Parathyroid adenoma (tissue), 2 donors: ENCODE measurements at regions not wholly inside any gene's neighbourhood (a gene's known extent, or its start where the extent isn't known, plus 50 kb on each side); places are given as distances from the start of the nearest gene placed in this dataset.
"Not testable (repeated sequence)": the region's sequence is repeated elsewhere in the genome, so short reads cannot be mapped to it uniquely, and the experiment has no call there.

ENCODE experiments used
- H2AFZ ChIP-seq: fragments of 300-600 bp; sonication (generic); one replicate; pipeline ENCODE4 v1.7.0; 2017; ENCODE audit warnings: antibody characterized with exemption, mild to moderate bottlenecking
- H3K27ac ChIP-seq: fragments of 300-600 bp; sonication (generic); one replicate; pipeline ENCODE4 v1.7.0; 2017
- H3K27me3 ChIP-seq: fragments of 300-600 bp; sonication (generic); one replicate; pipeline ENCODE4 v1.7.0; 2017; ENCODE audit warnings: low read length; ENCODE audit not compliant: control insufficient read depth, insufficient read depth
- H3K36me3 ChIP-seq: fragments of 300-600 bp; sonication (generic); one replicate; pipeline ENCODE4 v1.7.0; 2017; ENCODE audit warnings: low read length; ENCODE audit not compliant: control insufficient read depth, insufficient read depth
- H3K4me1 ChIP-seq: fragments of 300-600 bp; sonication (generic); one replicate; pipeline ENCODE4 v1.7.0; 2017; ENCODE audit warnings: control low read depth
- H3K4me2 ChIP-seq: fragments of 300-600 bp; sonication (generic); one replicate; pipeline ENCODE4 v1.7.0; 2017; ENCODE audit warnings: low read length
- H3K4me3 ChIP-seq: fragments of 300-600 bp; sonication (generic); one replicate; pipeline ENCODE4 v1.7.0; 2017; ENCODE audit warnings: low read depth, low read length
- H3K79me2 ChIP-seq: fragments of 300-600 bp; sonication (generic); one replicate; pipeline ENCODE4 v1.7.0; 2017; ENCODE audit warnings: control low read depth
- H3K9ac ChIP-seq: fragments of 300-600 bp; sonication (generic); one replicate; pipeline ENCODE4 v1.7.0; 2017; ENCODE audit warnings: mild to moderate bottlenecking
- H3K9me3 ChIP-seq: fragments of 300-600 bp; sonication (generic); one replicate; pipeline ENCODE4 v1.7.0; 2017; ENCODE audit warnings: low read length; ENCODE audit not compliant: control insufficient read depth
- TF ChIP-seq, protein P1 (sequence below): fragments of 300-600 bp; sonication (generic); IDR thresholded peaks from one replicate; pipeline ENCODE4 v1.7.0; 2017; ENCODE audit warnings: antibody characterized with exemption, mild to moderate bottlenecking
- donor health status: primary hyperparathyroidism.

DNA sequence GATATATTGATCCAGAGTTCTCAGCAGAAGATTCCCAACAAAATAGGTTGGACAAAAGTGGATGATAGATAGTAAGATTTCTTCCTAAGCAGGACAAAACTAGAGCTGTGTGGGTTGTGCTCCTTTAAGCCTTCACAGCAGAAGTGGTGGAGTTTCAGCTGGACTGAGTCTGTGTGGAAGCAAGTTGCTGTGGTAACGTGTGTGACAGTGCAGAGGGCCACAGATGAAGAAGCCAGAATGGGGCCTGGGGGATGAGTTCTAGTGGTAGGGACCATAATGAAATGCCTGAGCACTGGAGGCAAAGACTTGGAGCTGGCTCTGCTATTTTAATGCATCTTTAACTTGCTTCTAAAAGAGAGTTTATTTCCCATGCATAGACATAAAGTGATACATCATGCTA, 238.7 kb upstream of the POGK start:
- H3K4me3 ChIP-seq = no peak overlapping the region
- no peaks in the 10 kb centered on the region for H3K27me3 ChIP-seq
- H3K36me3 ChIP-seq = no peaks in the 10 kb centered on the region
- H3K9ac ChIP-seq = no peak overlapping the region
- H3K4me1 ChIP-seq = no peaks in the 10 kb centered on the region
- no peaks in the 10 kb centered on the region for H3K9me3 ChIP-seq
- H2AFZ ChIP-seq = no peak overlapping the region
- no peak overlapping the region for H3K4me2 ChIP-seq
- H3K27ac ChIP-seq = no peak overlapping the region
- TF ChIP-seq, protein P1, sequence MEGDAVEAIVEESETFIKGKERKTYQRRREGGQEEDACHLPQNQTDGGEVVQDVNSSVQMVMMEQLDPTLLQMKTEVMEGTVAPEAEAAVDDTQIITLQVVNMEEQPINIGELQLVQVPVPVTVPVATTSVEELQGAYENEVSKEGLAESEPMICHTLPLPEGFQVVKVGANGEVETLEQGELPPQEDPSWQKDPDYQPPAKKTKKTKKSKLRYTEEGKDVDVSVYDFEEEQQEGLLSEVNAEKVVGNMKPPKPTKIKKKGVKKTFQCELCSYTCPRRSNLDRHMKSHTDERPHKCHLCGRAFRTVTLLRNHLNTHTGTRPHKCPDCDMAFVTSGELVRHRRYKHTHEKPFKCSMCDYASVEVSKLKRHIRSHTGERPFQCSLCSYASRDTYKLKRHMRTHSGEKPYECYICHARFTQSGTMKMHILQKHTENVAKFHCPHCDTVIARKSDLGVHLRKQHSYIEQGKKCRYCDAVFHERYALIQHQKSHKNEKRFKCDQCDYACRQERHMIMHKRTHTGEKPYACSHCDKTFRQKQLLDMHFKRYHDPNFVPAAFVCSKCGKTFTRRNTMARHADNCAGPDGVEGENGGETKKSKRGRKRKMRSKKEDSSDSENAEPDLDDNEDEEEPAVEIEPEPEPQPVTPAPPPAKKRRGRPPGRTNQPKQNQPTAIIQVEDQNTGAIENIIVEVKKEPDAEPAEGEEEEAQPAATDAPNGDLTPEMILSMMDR = no peak
- no peaks in the 10 kb centered on the region for H3K79me2 ChIP-seq

DNA sequence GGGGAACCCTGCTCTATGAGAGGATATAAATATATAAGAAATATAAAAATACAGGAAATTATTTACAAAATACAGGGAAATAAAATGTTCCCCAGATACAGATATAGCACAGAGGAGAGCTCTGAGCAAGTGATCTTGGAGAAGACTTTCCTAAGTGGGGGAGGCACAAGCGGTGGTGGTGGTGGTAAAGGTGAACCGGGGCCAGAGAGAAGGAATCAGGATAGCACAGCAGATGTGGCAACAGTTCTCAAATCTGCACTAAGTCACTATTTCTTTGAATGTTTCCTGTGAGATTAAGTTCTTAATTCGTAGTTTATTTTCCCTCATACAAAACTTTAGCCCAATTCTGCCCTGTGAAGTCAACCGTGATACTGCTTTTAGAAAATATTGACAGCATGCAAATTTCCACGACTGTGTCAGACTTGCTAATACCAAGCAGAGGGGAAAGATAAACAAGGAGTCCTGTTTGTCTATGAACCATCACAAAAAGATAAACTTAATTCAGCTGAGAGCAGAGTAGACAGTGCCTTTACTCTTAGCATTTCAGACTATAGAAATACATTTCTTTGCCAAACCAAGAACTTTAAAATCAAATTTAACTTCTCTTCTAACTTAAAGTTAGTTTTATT, 237.5 kb upstream of the POGK start:
- Histone ChIP-seq H3K9ac (no peak overlapping the region), H3K27ac (no peak overlapping the region), H3K4me2 (no peak overlapping the region), H3K4me3 (no peak overlapping the region), H3K79me2 (no peaks in the 10 kb centered on the region), H3K36me3 (no peaks in the 10 kb centered on the region), H3K27me3 (no peaks in the 10 kb centered on the region), H3K9me3 (no peaks in the 10 kb centered on the region), H3K4me1 (no peaks in the 10 kb centered on the region), H2AFZ (no peak overlapping the region)
- TF ChIP-seq, protein P1 = no peak

DNA sequence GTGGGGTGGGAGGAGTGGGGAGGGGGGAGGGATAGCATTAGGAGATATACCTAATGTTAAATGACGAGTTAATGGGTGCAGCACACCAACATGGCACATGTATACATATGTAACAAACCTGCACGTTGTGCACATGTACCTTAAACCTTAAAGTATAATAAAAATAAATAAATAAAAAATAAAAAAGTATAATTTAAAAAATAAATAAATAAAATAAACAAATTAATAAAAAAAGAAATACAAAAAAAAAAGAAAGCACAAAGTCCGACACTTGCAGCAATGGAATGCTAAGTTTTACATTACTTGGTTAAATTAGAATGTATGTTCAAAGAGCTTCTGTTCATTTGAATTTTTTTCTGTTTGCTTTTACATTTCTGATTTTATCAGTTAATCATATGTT, 236.5 kb upstream of the POGK start:
- H3K4me3 ChIP-seq, H3K4me1 ChIP-seq, H3K36me3 ChIP-seq, H3K79me2 ChIP-seq, H3K27me3 ChIP-seq, H3K9ac ChIP-seq, H2AFZ ChIP-seq, H3K9me3 ChIP-seq, H3K27ac ChIP-seq, H3K4me2 ChIP-seq: not testable (repeated sequence)

DNA sequence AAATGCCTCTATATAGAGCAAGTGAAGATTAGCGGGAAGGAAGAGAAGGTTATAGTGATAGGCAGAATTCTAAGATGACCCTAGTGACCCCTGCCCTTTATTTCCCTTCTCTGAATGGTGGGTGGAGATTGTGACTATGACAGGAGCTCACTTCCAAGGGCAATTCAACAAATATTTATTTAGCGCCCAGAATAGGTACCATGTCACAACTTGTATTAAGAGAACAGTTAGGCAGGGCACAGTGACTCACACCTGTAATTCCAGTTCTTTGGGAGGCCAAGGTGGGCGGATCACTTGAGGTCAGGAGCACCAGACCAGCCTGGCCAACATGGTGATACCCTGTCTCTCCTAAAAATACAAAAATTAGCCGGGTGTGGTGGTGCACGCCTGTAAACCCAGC, 236.0 kb upstream of the POGK start:
- Histone ChIP-seq H3K27me3 (no peaks in the 10 kb centered on the region), H3K4me2 (no peak overlapping the region), H3K27ac (no peak overlapping the region), H3K4me3 (no peak overlapping the region), H3K9me3 (no peaks in the 10 kb centered on the region), H3K4me1 (no peaks in the 10 kb centered on the region), H2AFZ (no peak overlapping the region), H3K79me2 (no peaks in the 10 kb centered on the region), H3K9ac (no peak overlapping the region), H3K36me3 (no peaks in the 10 kb centered on the region)
- TF ChIP-seq, protein P1 = no peak

DNA sequence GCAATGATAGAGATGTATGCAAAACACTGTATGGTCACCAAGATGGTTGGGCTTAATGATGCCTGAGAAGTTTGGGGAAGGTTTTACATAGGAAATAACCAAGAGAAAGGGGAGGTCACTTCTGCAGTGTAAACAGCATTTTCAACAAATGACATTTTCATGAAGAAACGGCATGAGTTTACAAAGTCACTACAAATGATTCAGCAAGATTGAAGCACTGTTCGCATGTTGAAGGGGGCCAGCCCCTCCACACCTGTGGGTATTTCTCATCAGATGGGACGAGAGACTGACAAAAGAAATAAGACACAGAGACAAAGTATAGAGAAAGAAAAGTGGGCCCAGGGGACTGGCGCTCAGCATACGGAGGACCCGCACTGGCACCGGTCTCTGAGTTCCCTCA, 234.1 kb upstream of the POGK start:
- no peaks in the 10 kb centered on the region for H3K27me3 ChIP-seq
- TF ChIP-seq, protein P1 = no peak
- H2AFZ ChIP-seq = no peak overlapping the region
- H3K9ac ChIP-seq = no peak overlapping the region
- no peaks in the 10 kb centered on the region for H3K36me3 ChIP-seq
- H3K79me2 ChIP-seq = no peaks in the 10 kb centered on the region
- no peaks in the 10 kb centered on the region for H3K9me3 ChIP-seq
- no peaks in the 10 kb centered on the region for H3K4me1 ChIP-seq
- H3K4me3 ChIP-seq = no peak overlapping the region
- no peak overlapping the region for H3K27ac ChIP-seq
- H3K4me2 ChIP-seq = no peak overlapping the region
